WTC11 (cell line): ENCODE measurements at regions not wholly inside any gene's neighbourhood (a gene's known extent, or its start where the extent isn't known, plus 50 kb on each side); places are given as distances from the start of the nearest gene placed in this dataset.

Experiments used
- ARID4B ChIP-seq: sonication (generic); formaldehyde crosslinking; IDR thresholded peaks from 2 replicates; pipeline ENCODE4 v1.8.0; 2023; ENCODE audit warnings: missing genetic modification reagents, mild to moderate bottlenecking, borderline replicate concordance
- CTCF ChIP-seq: fragments of 200-600 bp; IDR thresholded peaks from 2 replicates; pipeline ENCODE4 v1.8.0; 2022; ENCODE audit warnings: antibody characterized with exemption

DNA sequence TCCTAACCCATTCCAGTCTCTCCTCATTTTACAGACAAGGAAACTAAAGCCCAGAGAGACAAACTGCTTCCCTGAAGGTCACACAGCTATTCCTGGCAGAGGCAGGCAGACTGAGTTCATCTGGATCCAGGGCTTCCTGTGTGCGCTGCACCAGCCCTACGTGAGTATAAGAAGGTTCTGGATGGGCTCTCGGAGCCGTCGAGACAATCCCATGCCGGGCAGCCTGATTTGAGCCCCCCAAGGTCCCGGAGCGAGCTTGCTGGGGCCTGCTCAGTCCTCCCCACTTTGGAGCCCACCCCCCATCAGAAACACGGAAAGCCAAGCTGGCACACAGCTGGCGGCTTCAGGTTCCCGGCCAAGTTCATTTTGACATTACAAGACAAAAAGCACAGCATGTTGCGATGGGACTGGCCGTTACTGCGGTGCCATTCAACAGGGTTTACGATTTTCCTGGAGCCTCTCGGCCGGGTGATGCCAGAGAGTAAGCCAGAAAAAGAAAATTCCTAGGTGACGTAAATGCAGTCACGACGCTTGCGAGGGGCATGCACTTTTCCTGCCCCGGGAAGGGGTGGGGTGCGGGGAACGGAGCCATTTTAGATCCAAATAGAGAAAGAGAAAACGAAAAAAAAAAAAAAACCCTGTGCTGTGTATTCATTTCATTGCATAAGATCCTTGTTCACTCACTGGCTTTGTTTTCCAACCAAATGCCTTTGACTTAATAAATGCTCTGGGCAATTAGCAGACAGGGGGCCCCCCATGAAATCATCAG is 167.1 kb upstream of the FOXF1 start:
- TF ChIP-seq CTCF (no peak), ARID4B (CRISPR knock-in tag) (no peak)
